Caco-2 (cell line): ENCODE measurements at regions not wholly inside any gene's neighbourhood (a gene's known extent, or its start where the extent isn't known, plus 50 kb on each side); places are given as distances from the start of the nearest gene placed in this dataset.

Experiments
- BruUV-seq: library from RNA; stranded (reverse); fragments of 400-500 nt; replicated peaks from 2 replicates; lab custom pipeline; 2021; lab: Mats Ljungman, UMichigan
- CTCF ChIA-PET: fragments of 300-600 bp; sonication (Branson Sonifier 250); formaldehyde crosslinking; loops from one replicate; lab custom pipeline; 2022; ENCODE audit warnings: antibody characterized with exemption; lab: Charles Lee
- POLR2A ChIA-PET: fragments of 300-600 bp; sonication (Branson Sonifier 250); formaldehyde crosslinking; loops from one replicate; lab custom pipeline; 2022; ENCODE audit warnings: antibody characterized with exemption; lab: Charles Lee
- DNase-seq, 2 experiments: peaks; one replicate each; pipeline versions ENCODE4 v3.0.0 to v3.0.0-alpha.2; 2020 to 2022
- H3K27me3 ChIP-seq: replicated peaks from 2 replicates; pipeline ENCODE4 v1.6.0; 2011; ENCODE audit warnings: low read length; ENCODE audit not compliant: control insufficient read depth, insufficient read depth
- H3K36me3 ChIP-seq: 2 replicates; pipeline ENCODE4 v1.5.1; 2011; ENCODE audit warnings: low read length; ENCODE audit not compliant: control insufficient read depth, insufficient read depth
- H3K4me1 ChIP-seq: fragments of 250-450 bp; sonication (Bioruptor Pico); 2 replicates; pipeline ENCODE4 v1.5.1; 2020; ENCODE audit warnings: mild to moderate bottlenecking
- H3K4me3 ChIP-seq: 2 replicates; pipeline ENCODE4 v1.5.1; 2011; ENCODE audit warnings: low read depth, mild to moderate bottlenecking, control low read depth, low read length
- H3K9me3 ChIP-seq: fragments of 250-450 bp; sonication (Bioruptor Pico); 2 replicates; pipeline ENCODE4 v1.5.1; 2020; ENCODE audit warnings: mild to moderate bottlenecking, moderate library complexity
- H3K27ac Mint-ChIP-seq: one replicate; pipeline ENCODE4 v1.8.0; 2022; ENCODE audit warnings: mixed read lengths; ENCODE audit not compliant: unreplicated experiment
- H3K27me3 Mint-ChIP-seq: one replicate; pipeline ENCODE4 v1.8.0; 2022; ENCODE audit warnings: mixed read lengths; ENCODE audit not compliant: insufficient read depth, unreplicated experiment
- H3K36me3 Mint-ChIP-seq: one replicate; pipeline ENCODE4 v1.8.0; 2022; ENCODE audit warnings: mild to moderate bottlenecking, mixed read lengths; ENCODE audit not compliant: insufficient read depth, unreplicated experiment
- H3K4me1 Mint-ChIP-seq: one replicate; pipeline ENCODE4 v1.8.0; 2022; ENCODE audit warnings: low read depth, mixed read lengths; ENCODE audit not compliant: unreplicated experiment
- H3K4me3 Mint-ChIP-seq: one replicate; pipeline ENCODE4 v1.8.0; 2022; ENCODE audit warnings: mild to moderate bottlenecking, moderate library complexity, mixed read lengths; ENCODE audit not compliant: unreplicated experiment
- H3K9me3 Mint-ChIP-seq: one replicate; pipeline ENCODE4 v1.8.0; 2022; ENCODE audit warnings: mixed read lengths; ENCODE audit not compliant: unreplicated experiment
- CTCF ChIP-seq, 2 experiments: fragments of 200-600 bp in 1 of 2; IDR thresholded peaks; 1 replicate in 1 of 2; 2 replicates in 1 of 2; pipeline versions ENCODE4 v1.5.1 to v1.8.0; 2011 to 2022; ENCODE audit warnings: antibody characterized with exemption in 1 of 2, control low read depth in 1 of 2, inconsistent platforms in 1 of 2, low read depth in 1 of 2, low read length in 1 of 2, mild to moderate bottlenecking in 1 of 2, moderate library complexity in 1 of 2; ENCODE audit not compliant: insufficient read depth in 1 of 2, severe bottlenecking in 1 of 2, unreplicated experiment in 1 of 2
- intact Hi-C: fragments of 100-400 bp; cut with micrococcal nuclease; formaldehyde crosslinking; loops from one replicate; pipeline ENCODE4 v1.10.0; 2022; ENCODE audit not compliant: unreplicated experiment

GRCh38 chr16:51864575-51864974 lies 682.4 kb downstream of the TOX3 start:
- DNase-seq, result no peak
- H3K9me3 ChIP-seq, result no peaks in the 10 kb centered on the region
- Mint-ChIP-seq H3K27ac (no peak overlapping the region), H3K4me1 (no peaks in the 10 kb centered on the region), H3K27me3 (peaks cover 9% of the 10 kb centered on the region), H3K4me3 (no peak overlapping the region), H3K9me3 (no peaks in the 10 kb centered on the region), H3K36me3 (no peaks in the 10 kb centered on the region)
- BruUV-seq, result no TSS peak
- H3K4me3 ChIP-seq, result no peak overlapping the region
- ChIA-PET CTCF (no interaction called here), POLR2A (no interaction called here)
- H3K36me3 ChIP-seq, result no peaks in the 10 kb centered on the region
- no peaks in the 10 kb centered on the region for H3K27me3 ChIP-seq
- TF ChIP-seq CTCF (IDR thresholded peaks at IDR 0.05; ENCODE audit: insufficient read depth in 1 of 2, low read depth in 1 of 2, low read length in 1 of 2, severe bottlenecking in 1 of 2, unreplicated experiment in 1 of 2), result no peak
- H3K4me1 ChIP-seq, result no peaks in the 10 kb centered on the region
- intact Hi-C loops, result no loop called here

GRCh38 chr16:51854401-51854951 lies 692.5 kb downstream of the TOX3 start:
- no peak overlapping the region for H3K4me3 Mint-ChIP-seq
- Histone ChIP-seq H3K36me3 (no peaks in the 10 kb centered on the region), H3K9me3 (no peaks in the 10 kb centered on the region), H3K27me3 (no peaks in the 10 kb centered on the region), H3K4me1 (no peaks in the 10 kb centered on the region), H3K4me3 (no peak overlapping the region)
- ChIA-PET CTCF (no interaction called here), POLR2A (no interaction called here)
- no peaks in the 10 kb centered on the region for H3K9me3 Mint-ChIP-seq
- BruUV-seq, result no TSS peak
- peaks cover 10% of the 10 kb centered on the region for H3K27me3 Mint-ChIP-seq
- no peak overlapping the region for H3K27ac Mint-ChIP-seq
- no peak for TF ChIP-seq CTCF (IDR thresholded peaks at IDR 0.05; ENCODE audit: insufficient read depth in 1 of 2, low read depth in 1 of 2, low read length in 1 of 2, severe bottlenecking in 1 of 2, unreplicated experiment in 1 of 2)
- no peak for DNase-seq
- intact Hi-C loops, result no loop called here
- no peaks in the 10 kb centered on the region for H3K36me3 Mint-ChIP-seq
- H3K4me1 Mint-ChIP-seq, result no peaks in the 10 kb centered on the region

- POLR2A ChIA-PET, result no interaction called here
- Mint-ChIP-seq H3K4me1 (no peaks in the 10 kb centered on the region), H3K9me3 (no peaks in the 10 kb centered on the region), H3K27ac (no peak overlapping the region), H3K4me3 (no peak overlapping the region), H3K27me3 (peaks cover 10% of the 10 kb centered on the region), H3K36me3 (no peaks in the 10 kb centered on the region)
- Histone ChIP-seq H3K4me1 (no peaks in the 10 kb centered on the region), H3K9me3 (no peaks in the 10 kb centered on the region), H3K4me3 (no peak overlapping the region), H3K36me3 (no peaks in the 10 kb centered on the region), H3K27me3 (no peaks in the 10 kb centered on the region)
- DNase-seq, result no peak
- no TSS peak for BruUV-seq
- CTCF ChIA-PET, result no interaction called here
- TF ChIP-seq CTCF (IDR thresholded peaks at IDR 0.05; ENCODE audit: insufficient read depth in 1 of 2, low read depth in 1 of 2, low read length in 1 of 2, severe bottlenecking in 1 of 2, unreplicated experiment in 1 of 2), result no peak
- intact Hi-C loops, result no loop called here
These were observed 693.4 kb downstream of the TOX3 start for GRCh38 chr16:51853586-51853985.
